CD4-positive, alpha-beta T cell treated with Interleukin-21 for 1 hour (primary cell): ENCODE measurements at regions not wholly inside any gene's neighbourhood (a gene's known extent, or its start where the extent isn't known, plus 50 kb on each side); places are given as distances from the start of the nearest gene placed in this dataset.
"Not testable (repeated sequence)": the region's sequence is repeated elsewhere in the genome, so short reads cannot be mapped to it uniquely, and the experiment has no call there.

Experiments used
- DNase-seq: peaks from one replicate; pipeline ENCODE4 v3.0.0-alpha.2; 2020

DNA sequence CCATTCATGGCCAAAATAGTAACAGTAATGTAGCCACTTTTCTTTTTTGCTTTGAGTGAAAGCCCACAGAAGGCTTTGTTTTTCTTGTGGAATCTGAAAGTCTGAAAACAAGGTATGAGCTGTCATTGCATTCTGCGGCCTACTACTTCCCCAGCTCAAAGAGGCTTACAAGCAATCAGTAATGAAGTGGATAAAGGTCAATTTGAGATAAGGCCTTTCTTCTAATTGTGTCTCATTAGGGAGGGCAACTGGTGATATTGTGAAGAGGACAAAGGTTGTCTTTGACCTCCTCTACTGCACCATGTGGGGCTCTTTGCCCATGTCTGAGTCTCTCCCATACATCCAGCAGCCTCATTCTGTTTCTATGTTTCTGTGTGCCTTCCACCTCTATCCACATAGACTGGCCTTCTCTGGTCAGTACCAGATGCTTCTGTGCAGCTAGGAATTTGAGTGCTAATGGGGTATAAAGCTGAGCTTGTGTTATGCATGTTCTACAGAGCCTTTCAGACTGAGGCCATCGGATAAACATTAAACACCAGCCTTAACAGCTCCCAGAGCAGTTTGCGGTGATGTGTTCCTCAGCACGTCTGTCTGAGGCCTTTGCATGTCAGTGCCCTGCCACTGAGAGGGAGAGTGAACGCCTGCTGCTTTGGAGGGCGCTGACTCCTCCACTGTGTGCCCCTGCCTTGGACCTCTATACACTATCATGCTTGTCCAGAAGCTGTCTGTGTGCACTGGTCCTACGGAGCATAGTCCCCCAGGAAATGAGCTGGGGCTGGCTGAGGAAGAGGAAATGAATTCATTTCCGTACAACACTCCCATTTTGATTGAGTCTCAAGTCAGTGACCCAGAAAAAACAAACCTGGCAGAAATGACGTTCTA lies 80.2 kb downstream of the SH2D1A start:
- no peak for DNase-seq

DNA sequence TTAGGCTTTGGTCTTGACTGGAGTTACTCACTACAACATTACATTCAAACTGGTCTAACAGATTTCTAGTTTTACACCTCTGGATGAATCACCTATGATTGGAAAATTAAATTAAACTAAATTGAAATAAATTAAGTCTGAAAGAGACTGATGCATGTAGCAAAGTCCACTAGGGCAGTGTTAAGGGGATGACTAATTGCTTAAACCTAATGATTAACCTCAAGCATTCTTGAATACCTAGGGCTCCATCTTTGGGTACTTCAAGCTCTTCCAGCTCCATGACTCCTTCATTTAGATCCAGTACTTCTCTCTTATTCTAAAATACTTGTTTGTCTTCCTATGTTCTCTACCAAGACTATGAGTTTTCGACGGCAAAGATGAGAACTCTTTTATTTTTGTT lies 86.8 kb downstream of the SH2D1A start:
- no peak for DNase-seq

DNA sequence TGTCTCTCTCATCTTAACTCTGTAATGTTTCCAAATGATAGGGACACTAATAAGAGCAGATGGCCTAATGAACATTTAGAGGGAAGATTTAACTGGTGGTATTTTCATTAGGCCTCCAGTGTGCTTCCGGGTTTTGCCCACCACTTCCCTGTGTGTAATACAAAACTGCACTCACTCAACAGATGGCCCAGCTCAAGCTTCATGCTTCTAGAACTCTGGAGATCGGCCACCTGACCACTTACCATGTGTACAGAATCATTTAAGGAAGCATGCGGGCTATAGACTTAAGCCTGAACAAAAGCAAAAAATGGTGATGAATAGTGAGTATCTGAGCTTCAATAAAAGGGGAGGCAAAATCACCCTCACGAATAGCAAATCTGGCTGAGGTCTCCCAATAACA lies 89.3 kb downstream of the SH2D1A start:
- DNase-seq: no peak

DNA sequence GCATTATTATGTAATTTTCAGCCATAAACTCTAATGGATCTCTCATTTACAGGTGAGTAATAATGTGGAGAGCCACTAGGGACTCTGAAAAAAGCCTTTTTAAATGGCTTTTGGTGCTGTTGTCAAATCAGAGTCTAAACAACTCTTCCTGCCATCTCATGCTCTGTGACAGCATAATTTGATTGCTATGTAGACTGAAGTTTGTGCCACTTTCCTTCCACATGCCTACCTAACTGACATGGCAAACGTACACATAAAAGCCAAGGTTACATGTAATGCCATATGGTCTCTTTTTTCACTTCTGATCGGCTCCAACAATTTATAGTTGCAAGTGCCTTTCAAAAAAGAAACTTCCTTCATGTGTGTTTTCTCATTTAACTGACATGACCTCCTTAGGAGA lies 94.3 kb downstream of the SH2D1A start:
- no peak for DNase-seq

DNA sequence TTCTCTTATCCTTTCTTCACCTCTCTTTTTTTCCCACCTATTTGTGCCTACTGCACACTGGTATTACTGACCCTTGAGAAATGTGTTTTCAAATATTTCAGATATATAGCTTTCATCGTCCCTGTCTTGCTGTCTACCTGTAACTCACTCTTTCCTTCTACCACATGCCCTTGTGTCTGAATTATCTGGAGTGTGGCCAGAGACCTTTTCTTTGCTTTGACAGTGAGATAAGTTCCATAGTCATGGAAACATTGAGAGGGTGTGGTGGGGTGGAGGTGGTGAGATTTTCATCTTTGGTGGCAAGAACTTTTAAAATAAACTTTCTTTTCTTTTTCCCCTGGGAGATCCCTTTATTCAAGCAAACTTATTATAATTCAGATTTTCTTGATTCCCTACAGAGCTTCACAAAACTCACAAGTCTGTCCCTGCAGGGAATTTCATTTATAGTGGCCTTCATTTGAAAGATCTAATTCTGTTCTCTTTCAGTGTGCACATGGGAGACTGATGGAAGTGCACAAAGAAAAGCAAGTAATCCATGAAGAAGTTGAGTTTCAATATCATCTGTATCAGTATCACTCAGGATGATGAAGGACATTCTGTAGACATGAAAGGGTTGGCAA lies 95.7 kb downstream of the SH2D1A start:
- DNase-seq: no peak

DNA sequence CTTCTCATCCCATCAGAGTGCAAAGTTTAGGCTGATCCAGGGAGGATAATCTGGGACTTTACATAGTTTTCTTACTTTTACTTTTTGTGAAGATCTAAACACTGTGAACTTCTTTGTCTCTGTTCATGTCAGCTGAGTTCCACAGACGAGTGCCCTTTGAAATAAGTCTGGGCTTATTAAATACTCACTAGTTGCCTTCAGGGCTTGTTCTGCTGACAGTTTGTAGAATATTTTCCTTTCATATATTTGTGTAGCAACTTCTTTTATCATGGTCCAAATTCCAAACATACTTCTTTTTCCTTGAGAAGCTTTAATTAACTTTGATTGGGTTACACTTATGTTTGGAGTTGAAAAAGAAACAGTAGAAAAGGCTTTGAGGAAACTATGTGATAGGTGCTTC lies 109.6 kb downstream of the SH2D1A start:
- no peak for DNase-seq

DNA sequence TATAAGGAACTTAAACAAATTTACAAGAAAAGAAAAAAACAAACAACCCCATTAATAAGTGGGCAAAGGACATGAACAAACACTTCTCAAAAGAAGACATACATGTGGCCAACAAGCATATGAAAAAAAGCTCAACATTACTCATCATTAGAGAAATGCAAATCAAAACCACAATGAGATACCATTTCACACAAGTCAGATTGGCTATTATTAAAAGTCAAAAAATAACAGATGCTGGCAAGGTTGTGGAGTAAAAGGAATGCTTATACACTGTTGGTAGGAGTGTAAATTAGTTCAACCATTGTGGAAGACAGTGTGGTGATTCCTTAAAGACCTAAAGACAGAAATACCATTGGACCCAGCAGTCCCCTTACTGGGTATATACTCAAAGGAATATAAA lies 113.5 kb downstream of the SH2D1A start:
- DNase-seq: not testable (repeated sequence)

DNA sequence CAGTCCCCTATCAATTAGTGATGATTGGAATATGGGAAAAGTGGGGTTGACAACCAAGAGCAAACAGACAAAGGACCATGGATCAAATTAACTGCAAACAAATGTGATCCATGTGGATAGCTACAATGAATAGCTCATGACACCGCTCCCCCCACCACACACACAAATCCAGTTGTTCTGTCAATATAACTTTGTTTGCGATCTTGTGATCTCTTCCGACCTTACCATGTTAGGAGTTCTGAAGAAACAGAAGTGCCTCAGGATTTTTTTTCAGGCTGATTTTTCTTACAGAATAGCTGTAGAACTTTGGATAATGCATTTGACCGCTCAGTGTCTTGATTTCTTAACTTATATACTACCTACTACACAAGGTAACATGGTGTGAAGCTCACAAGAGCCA lies 116.6 kb downstream of the SH2D1A start:
- DNase-seq: no peak

DNA sequence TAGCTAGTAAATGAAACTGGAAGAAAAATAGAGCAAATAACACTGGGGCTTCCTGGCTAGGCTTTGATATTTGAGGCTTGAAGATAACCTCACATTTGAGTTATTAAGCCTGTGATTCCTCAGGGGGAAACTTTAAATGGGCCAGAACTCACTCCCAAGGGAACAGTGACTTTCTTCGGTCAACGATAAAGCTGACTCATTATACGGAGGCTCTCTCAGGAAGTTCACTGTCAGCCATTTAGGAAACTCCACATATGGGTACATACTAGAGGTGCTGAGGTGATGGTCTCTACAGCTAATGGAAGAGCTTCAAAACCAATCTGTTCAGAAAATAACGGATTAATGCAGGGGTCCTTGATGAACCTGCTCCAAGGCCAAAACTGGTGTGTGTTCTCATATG lies 120.8 kb downstream of the SH2D1A start:
- no peak for DNase-seq

DNA sequence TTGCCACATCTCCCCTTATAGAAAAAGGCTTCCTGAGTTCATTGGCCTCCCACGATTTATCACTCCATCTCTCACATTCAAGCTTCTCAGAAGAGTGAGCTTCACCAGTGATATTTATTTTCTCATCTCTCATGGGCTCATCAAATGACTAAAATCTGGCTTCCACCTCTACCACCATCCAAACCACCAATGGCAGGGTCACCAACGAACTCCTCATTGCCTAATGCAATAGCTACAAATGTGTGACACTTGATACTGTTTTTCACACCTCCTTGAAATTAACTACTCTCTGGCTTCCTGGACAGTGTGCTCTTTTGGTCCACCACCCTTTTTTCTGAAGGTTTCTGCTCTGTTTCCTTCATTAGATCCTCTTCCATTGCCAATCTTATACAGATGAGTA lies 129.0 kb downstream of the SH2D1A start:
- no peak for DNase-seq

DNA sequence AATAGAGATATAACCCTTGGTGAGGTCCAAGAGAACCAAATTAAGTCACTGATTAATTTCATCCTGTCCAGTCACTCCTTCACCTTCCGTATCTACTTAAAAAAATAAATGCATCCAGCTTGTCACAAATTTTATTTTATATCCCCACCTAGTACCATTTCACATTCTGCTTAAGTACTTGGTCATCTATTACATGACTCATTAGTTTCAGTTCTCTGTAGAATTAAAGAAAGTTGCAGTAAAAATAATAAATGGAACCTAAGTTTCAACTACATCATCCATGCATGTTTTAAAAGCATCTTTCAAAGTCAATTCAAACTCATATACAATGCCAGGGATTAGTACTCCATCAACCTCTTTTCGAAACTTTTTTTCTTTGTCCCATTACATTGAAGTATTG lies 130.2 kb downstream of the SH2D1A start:
- DNase-seq: no peak

DNA sequence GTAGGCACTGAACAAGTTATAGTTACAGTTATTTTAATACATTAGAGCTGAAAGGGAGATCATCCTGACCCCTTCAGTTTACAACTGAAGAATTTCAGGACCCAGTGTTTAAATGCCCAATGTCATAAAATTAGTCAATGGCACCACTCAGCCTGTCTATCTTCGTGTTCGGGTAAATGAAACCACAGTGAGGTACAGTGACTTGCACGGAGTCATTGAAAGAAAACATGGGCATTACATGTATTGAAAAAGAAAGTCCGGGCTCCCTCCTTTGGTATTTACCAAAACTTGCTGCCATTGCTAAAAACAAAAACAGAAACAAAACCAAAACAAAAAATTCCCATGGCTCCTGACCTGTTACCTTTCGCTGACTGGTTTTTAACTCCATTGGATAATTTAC lies 131.7 kb downstream of the SH2D1A start:
- no peak for DNase-seq

DNA sequence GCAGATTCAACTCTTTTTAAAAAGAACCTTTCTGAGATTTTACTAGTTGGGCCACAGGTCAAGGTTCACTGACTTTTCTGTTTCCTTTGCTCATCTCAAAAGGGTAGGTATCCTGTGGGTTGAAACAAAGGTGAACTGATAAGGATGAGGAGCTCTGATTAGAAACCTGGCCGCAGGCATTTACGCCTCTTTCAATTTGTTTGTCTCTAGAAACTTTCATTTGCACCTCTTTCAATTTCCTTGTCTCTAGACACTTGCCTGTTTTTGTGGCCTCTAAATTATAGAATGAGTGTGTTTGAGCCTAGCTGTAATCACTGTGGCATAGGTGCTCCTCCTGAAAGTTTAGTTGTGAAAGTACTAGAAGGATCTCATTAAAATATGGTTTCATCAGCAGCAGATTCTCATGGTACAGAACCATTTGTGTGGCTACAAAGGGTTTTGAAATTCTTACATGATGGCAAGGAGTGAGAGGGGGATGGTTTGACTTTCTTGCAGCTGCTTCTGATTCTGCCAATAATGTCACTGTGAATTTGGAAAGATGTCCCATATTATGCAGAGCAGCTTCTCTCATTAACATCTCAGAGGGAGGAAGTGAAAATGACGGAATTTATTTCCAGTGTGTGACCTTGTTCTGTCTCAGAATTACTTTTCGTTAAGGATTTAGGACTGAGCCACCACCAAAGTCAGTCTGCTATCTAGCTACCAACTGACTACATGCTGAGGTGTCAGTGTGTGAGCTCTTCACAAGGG lies 142.2 kb downstream of the SH2D1A start:
- no peak for DNase-seq

DNA sequence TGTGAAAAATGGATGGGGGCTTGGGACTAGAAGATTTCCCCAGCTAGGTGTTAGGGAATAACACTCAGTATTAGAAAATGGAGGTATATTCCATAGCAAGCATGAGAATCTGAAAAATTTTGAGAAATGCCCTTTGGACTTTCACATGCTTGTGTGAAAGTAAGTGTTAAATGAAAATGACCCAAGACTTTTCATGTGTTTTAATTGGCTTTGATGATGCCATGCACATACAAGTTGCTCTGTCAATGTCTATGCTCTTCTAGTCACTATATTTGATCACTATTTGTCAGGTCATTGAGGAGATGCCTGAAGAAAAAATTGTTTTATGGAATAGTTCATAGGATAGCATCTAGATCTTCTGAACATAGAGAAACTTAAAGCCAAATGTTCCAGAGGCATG lies 147.6 kb downstream of the SH2D1A start:
- no peak for DNase-seq

DNA sequence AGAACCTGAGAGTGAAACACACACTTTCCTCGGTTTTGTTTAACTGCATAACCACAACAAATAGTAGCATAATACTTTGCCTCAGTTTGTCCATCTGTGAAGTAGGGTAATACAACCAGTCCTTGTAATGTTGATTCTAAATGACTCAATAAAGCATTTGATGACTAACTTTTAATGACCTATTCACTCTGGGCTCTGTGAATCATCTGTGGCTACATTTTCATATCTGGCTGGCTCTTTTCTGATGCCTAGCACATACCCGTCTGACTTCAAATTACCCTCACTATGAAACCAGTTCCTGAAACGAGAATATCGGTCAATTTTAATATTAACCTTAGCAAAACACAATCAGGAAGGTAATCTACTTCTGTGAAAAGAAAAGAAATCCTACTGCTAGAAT lies 151.0 kb downstream of the SH2D1A start:
- no peak for DNase-seq

DNA sequence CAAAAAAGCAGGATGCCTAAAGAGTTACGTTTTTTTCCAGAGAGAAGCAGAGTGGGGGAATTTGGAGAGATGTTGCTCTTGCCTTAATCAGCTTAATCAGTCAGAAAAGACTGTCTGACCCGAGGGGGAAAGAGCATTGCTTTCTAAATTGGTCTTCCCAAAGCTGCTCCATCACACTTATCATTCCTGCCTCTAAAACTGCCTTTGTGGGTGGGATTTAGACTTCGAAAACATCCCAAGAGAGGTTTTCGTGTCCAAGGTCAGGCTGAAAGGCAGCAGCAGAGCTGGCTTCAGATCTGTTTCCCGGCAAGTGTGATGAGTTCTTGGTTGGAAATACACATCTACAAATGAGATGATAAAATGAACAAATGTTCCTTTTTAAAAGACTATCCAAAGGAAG lies 155.2 kb downstream of the SH2D1A start:
- no peak for DNase-seq

DNA sequence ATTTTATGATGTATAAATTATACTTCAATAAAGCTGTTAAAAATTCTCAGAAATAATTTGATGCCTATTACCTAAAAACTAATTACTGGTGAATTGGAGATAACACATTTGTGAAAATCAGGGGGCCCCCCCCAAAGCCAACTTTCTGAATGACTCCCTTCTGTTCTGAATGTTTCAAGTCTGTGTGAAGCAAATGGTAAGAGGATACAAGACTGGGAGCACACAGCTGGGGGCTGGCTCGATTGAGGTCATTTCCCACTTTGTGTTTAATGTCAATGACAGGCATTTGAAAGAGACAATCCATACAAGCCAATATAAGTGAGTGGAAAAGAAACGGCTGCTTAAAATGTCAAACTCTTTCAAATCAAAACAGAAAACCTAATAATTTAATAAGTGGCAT lies 155.8 kb downstream of the SH2D1A start:
- DNase-seq: no peak

DNA sequence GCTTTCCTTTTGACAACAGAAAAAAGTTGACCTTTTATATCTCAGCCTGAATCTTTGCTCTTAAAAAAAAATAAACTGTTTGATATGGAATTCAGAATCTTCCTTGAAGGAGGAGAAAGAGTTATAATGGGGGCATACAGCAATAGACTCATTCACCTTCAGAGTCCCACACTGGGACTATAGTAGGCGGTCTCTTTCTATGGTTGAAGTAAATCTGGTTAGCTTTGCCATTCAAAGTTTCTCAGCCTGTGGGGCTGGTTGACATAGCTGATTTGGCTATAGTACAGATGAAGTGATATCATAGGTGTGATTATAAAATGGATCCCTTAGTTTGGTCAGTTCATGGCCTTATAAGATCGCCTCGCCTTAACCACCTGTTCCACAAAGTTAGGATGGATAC lies 156.2 kb downstream of the SH2D1A start:
- DNase-seq: no peak

DNA sequence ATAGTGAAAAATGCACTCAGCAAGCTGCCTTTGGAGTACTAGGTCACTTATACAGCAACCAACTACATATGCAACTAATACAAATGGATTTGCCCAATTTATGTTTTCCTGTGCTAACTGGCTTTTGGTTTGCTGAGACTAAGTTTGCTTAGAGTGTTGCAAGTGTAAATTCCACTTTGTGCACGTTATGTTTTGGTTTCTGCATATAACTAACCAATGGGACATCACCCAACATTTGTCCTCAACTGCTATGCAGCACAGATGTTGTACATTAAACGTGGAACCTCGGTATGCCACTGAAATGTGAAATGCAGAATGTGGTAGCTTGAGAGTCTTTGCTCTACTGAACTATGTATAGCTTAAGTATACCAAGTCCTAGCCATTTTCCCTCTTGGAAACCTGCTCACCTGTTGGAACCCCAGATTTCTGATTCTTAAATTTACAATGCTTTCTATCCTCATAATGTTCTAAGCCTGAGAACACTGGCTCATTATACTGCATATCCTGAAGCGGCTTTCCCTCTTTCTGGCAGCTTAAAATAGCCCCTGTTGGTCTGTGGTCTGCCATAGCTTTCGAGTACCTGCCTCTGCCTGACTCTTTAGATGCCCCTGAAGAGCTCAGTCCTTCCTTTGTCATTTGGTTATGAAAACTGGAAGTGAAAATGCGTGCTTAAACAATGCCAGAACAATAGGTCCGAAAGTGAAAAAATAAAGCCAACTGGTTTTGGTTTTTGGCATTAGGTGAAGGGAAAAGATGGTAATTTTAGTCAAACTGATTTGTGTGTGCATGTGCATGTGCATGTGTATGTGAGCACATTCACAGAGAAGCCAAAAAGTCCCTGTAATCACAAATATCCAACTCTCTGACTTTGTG lies 158.0 kb downstream of the SH2D1A start:
- DNase-seq: no peak

DNA sequence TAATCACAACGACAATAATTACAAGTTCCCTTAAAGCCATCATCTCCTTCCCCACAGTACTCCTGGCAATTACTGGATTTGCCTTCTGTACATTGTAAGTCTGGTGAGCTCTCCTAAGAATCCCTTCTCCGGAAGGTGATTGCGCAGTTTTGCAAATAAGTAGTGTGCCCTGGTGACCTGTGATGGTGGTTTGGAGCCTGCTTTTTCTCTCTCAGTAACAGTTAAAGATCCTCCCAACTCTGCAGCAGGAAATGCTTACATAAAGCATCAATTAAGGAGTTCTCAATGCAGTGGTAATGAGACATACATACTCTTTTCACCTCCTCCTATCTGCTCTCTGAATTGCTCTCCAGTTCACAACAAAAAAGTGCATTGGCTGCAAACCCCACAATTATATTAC lies 159.7 kb downstream of the SH2D1A start:
- no peak for DNase-seq

DNA sequence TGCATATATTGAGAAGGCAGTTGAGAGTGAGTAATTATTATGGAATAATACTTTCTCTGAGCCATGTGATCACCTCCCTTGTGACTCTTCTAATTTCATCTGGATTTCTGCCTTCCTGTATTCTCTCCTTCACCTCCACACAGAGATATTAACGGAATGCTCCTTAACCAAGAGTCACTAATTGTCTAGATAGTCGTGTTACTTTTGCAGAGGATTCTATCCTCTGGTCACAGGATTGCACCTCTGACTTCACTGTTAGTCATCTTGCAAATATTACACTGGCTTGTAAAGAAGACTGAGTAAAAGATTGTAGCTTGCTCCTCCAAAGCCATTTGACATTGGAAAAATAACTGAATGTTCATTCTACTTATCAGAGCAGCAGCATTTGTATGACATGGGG lies 160.9 kb downstream of the SH2D1A start:
- DNase-seq: no peak

DNA sequence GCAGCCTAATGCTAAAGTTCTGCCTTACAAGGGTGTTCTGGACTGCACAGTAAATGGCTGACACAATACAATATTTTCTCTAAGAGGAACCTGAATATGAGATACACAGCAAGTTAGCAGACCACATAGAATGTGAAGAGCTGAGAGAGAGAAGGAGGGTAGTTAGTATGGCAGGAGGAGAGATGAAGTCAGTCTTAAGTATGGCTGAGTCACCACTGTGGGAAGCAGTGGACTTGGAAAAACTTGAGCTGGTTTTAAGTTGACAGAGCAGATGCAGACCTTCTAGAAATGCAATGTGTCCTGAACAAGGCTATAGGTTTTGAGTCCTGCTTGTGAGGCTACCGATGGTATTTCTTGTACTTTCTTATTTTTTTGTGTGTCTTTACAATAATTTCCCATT lies 172.5 kb downstream of the SH2D1A start:
- no peak for DNase-seq

DNA sequence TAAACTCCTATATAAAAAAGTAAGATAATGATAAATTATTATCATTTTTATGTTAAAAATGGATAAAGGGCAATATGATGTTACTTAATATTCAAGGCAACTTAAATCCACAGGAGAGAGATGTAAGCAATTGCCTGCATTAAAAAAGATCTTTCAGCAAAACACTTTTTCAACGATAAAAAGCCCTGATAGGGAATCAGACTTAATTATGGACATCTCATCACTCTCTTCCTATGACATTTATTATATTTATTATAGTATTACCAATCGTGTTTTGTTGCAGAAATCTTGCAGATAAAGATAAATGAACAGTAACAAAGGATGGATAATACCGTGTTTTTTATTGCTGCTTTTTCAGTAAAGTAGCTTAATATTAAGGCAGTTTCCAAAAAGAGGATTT lies 178.5 kb downstream of the SH2D1A start:
- DNase-seq: no peak
